Right ventricle myocardium superior (tissue), 1 donor: ENCODE measurements at regions not wholly inside any gene's neighbourhood (a gene's known extent, or its start where the extent isn't known, plus 50 kb on each side); places are given as distances from the start of the nearest gene placed in this dataset.

ENCODE experiments used
- ATAC-seq: fragments of 200-7000 bp; cut with Tn5 transposase; one replicate; pipeline ENCODE4 v1.9.1; 2020; ENCODE audit warnings: mild to moderate bottlenecking; ENCODE audit not compliant: poor library complexity
- DNase-seq: peaks from one replicate; pipeline ENCODE4 v3.0.0-alpha.2; 2020
- intact Hi-C: fragments of 100-400 bp; cut with DNase I; formaldehyde crosslinking; loops from one replicate; pipeline ENCODE4 v1.11.2; 2022
- donor health status: DM: no; HTN: yes; CAD: no; lungs with severe emphysema.

DNA sequence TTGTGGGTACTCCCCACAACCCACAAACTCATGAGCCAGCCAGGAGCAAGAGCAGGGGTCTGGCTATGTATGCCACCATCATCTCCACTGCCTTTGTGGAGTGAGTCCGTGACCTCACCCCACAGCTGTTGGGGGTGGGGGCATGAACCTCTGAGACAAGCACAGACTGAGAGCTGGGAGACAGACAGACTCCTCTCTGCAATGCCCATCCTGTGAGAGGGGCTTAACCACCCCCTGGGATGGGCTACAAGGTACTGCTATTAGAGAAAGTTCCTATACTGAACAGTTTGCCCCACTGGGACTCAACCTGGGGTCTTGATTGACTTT, 84.5 kb downstream of the PITPNM2 start:
- no peak for DNase-seq
- intact Hi-C loops, result no loop called here
- no peak for ATAC-seq

DNA sequence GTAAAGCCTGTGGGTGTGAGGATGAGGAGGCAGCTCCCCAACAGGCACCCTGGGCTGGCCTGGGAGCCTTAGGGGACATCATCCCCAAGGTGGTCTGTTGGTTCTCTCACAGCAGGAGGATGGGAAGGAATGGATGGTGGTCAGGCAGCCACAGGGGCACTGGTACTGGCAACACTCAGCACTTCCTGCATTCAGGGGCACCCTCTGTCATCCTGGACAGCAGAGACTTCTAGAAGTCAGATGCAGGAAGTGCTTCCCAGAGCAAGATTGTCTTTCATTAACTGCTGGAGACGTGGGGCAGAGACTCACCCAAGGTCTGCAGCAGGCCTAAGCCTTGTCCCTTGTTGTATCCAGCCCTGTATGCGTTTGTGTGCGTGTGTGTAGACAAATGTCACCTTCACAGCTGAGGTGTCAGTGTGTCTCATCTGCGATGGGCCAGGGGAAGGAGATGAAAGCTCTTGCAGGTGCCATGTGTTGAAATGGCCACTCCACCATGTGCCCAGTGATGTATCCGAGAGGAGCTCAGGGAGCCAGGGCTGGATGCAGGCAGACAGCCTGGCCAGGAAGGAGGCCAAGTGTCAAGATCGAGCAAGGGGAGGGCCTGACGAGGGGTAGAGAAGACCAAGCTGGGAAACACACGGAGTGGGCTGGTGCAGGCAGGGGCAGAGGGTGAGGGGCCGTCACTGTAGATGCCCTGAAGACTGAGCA, 85.1 kb downstream of the PITPNM2 start:
- ATAC-seq (no peak), DNase-seq (no peak)
- intact Hi-C loops, result no loop called here

DNA sequence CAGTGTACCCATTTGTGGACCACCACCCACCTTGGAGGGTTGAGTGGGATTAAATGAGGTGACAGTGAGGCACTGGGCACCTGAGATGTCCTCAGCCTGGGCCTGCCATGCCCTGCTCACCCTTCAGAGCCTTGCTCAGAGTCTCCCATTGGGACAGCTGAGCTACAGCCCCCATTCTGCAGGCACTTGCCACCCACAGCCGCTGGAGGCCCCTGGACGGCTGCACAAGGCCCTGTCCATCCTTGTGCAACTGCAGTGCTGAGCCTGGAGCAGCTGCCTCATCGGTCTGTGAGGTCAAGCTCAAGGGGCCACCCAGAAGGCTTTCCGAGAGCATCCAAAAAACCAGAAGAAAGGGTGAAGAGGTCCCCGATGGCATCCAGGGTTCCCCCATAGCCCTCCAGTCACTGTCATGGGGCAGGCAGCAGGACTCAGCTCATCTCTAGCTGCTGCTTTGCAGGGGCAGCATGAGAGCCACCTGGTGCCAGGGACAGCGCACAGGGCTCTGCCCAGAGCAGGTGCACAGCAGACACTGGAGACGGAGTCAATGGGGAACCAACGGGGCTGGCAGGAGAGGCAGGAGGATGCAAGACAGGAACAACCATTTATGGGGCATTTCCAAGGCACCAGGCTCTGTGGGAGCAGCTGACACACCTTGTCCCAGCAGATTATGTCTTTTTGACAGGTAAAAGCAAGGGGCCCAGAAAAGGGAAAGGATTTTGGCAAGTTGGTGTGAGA, 84.6 kb downstream of the ARL6IP4 start:
- ATAC-seq, result peak; percentile 1

DNA sequence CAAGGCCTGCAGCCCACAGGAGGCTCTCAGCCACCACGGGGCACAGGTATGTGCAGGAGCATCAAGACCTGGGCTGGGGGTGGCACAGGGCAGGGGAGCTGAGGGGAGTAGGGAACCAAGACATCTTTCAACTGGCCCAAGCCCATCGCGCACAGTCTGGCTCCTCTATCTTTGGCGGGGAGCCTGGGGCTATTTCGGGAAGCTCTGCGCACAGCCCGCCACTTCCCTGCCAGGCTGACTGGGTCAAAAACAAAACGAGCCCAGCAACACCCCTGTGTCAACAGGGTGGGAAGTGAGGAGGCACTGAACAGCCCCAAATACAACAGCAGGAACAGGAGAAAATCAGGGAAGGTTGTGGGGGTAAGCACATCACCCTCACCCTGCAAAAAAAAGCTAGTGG, 83.9 kb downstream of the ARL6IP4 start:
- DNase-seq, result peak; percentile 86
- intact Hi-C loops, result loop anchor here (5.0 kb wide), 1 partner anchor 33 kb away; no protein-coding TSS in a partner anchor
- ATAC-seq, result peak; percentile 78

More for the DNA sequence above, 84.6 kb downstream of the ARL6IP4 start:
- intact Hi-C loops, result loop anchor here (5.0 kb wide), 1 partner anchor 32 kb away; no protein-coding TSS in a partner anchor
- DNase-seq, result no peak

DNA sequence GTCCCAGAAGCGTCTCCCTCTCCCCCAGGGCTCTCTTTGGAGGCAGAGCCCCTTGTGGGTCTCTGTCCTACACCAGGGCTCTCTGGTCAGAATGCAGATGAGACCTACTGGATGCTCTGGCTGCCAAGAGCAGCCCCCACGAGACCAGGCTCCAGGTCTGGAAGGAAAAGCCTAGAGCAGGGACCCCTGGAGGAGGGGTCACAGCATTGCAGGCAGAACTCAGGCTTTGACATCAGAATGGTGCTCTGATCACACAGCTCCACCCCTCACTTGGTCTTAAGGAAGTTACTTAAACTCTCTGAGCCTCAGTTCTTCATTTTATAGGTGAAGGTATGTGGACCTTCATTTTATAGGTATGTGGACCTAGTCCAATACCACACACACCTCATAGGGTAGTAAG, 83.1 kb downstream of the ARL6IP4 start:
- DNase-seq (no peak), ATAC-seq (no peak)
- intact Hi-C loops, result loop anchor here (5.0 kb wide), 1 partner anchor 34 kb away; no protein-coding TSS in a partner anchor

DNA sequence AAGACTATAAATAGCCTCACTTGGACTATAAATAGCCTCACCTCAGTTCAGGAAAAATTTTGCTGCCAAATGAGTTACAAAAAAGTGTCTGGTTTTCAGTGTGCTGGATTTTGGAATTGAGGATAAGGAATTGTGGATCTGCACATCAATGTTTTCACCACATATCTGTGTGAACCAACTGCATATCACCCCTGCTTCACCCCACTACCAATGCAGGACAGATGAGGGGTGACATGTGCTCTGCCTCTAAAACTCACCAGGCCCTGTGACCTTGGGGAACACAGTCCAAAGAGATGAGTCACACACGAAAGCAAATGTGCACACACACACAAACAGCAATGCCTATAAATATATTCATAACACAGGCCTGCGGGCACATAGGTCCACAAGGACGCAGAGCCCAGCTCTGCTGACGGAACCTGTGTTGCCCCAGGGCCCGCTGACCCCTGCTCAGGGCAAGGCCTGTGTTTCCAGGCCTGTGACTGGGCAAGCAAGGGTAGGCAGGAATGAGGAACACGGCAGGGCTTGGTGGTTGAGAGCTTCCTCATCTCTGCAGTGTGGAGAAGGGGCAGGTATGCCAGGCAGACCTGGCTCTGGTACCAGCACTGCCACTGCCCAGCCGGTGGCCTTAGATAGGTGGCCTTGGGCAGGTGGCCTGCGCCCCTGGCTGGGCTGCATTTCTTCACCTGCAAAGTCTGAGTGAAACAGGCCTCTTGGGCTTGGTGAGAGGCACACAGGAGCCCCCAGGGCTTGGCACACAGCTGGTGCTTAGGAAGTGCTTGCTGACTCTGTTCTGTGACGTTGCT, 82.4 kb downstream of the ARL6IP4 start:
- intact Hi-C loops, result loop anchor here (5.0 kb wide), 1 partner anchor 34 kb away; no protein-coding TSS in a partner anchor
- peak; percentile 69 for ATAC-seq
- peak; percentile 60 for DNase-seq

DNA sequence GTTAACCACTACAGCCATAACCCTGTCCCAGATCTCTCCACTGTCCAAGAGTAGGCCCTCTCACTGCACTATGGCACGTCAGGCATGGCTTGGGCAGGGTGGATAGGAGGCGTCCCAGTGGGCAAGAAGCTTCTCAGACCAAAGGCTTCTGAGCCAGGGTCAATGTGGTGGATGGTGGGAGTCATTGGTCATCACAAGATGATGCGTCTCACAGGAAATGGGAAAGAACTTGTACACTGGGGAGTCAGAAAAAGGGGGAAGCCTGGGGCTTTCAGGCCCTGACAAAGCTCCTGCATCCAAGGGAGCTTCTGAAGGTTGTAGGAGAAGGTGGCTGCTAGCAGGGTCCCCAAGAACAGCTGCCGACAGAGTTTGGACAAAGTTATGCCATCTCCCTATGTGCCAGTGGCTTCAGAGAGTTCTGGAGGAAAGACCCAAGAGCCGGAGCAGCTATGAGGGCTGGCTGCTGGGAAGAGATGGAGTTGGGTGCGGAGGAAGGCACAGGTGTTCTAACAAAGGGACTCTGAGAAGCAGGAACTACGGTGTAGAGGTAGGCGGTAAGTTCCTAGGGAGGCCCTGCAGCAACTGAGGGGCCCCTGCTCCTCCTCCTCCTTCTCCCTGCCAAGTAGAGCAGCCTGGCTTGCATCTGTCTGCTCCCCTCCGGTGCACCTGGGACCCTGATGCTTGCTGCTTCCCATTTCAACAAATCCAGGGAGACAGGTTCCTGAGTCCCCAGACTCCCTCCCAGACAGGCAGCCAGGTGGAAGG, 81.1 kb downstream of the ARL6IP4 start:
- no peak for ATAC-seq
- intact Hi-C loops, result loop anchor here (5.0 kb wide), 1 partner anchor 36 kb away; no protein-coding TSS in a partner anchor
- no peak for DNase-seq

DNA sequence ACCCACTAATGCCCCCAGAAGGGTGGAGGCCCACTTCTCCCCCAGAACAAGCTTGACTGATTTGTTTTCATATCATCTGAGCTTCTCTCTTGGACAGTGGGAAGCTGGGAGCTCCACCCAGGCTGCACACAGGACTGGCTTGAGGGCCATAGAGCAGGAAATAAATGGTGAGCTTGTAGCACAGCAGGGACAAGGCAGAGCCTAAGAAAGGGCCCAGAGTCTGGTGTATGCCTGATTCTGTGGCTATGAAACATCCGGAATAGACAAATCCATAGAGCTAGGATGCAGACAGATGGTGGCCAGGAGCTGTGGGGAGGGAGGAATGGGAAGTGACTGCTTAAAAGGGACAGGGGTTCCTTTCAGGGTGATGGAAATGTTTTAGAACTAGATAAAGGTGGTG, 79.0 kb downstream of the ARL6IP4 start:
- no peak for DNase-seq
- ATAC-seq, result no peak
- intact Hi-C loops, result loop anchor here (5.0 kb wide), 1 partner anchor 88 kb away; no protein-coding TSS in a partner anchor

DNA sequence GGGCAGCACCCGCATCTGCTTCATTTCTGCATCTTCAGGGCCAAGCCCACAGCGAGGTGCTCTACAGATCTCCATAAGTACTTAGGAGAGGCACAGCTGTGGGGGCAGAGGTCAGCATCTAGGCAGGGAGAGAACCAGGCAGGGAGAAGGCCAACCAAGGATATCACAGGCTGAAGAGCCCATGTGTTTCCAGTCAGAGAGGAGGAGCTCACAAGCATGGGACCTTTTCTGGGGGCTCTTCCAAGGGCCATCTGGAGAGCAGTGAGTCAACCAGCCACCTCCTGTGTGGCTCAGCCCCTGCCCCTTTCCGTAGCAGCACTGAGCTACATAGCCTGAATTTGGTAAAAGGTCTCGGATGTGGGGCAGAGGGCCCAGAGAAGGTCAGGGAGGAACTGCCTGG, 78.5 kb downstream of the ARL6IP4 start:
- DNase-seq, result no peak
- no peak for ATAC-seq
- intact Hi-C loops, result loop anchor here (5.0 kb wide), 1 partner anchor 88 kb away; no protein-coding TSS in a partner anchor

DNA sequence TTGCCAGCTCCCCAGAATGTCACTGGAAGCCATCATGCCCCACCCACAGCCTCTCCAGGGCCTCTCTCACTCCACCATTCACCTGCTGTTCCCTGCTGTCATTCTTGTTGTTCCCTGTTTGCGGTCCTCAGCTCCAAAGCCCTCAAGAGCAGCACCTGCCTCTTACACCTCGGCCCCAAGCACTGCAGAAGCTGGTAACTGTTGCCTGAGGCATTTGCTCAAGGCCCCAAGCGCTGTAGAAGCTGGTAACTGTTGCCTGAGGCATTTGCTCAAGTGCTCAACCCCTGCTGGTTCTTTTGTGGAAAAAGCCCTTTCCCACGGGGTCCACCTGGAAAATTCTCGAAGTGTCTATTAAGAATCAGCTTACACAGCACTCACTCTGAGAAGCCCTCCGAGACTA, 78.0 kb downstream of the ARL6IP4 start:
- no peak for DNase-seq
- intact Hi-C loops, result loop anchor here (5.0 kb wide), 1 partner anchor 89 kb away; no protein-coding TSS in a partner anchor
- no peak for ATAC-seq

DNA sequence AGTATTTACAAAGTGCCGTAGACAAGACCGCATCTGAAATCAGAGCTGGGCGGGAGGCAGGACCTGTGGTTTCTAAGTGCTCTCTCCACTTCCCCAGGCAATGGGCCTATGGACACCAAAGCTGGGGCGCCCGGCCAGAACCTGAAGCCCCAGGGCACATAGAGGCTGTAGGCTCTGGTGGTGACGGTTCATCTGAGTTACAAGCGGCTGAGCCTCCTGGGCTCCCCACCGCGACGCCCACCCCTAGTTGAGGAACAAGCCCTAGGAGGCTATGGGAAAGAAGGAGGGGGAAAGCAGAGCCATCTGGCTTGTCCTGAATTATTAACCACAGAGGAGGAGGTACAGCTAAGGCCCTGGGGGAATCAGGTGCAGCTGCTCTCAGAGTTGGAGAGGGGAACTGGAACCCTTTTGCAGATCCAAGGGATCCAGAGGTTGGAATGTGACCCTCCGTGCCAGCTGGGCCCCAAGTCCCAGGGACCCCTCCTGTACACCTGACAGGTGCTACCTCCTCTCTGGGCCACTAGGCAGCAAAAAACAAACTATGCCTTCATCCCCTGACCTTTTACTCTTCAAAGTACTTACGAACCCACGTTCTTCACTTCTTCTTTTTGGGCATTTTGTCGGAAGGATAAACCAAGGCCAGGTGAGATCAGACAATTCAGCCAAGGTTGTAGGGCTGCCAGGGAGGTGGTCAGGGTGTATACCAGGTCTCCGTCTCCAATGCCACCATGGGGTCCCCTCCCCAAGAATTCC, 77.2 kb downstream of the ARL6IP4 start:
- intact Hi-C loops, result loop anchor here (5.0 kb wide), 1 partner anchor 90 kb away; no protein-coding TSS in a partner anchor
- no peak for ATAC-seq
- DNase-seq, result no peak

DNA sequence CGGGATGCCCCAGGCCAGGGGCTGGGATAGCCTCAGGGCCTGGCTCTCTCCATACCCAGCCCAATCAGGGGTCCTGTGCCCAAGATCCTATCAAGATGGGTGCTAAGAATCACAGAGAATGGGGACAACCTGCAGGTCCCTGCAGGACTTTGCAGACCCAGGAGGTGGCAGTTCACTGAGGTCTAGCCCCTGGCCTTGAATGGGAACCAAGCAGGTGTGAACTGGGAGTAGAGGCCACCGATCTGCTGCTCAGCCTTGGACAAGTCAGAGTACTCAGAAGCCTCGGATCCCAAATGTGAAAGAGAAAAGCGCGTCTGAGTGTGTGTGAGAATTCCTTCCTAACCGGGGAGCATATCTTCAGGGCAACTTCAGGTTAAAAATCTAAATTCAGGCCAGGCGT, 76.2 kb downstream of the ARL6IP4 start:
- intact Hi-C loops, result loop anchor here (5.0 kb wide), 1 partner anchor 91 kb away; no protein-coding TSS in a partner anchor
- no peak for ATAC-seq
- no peak for DNase-seq

DNA sequence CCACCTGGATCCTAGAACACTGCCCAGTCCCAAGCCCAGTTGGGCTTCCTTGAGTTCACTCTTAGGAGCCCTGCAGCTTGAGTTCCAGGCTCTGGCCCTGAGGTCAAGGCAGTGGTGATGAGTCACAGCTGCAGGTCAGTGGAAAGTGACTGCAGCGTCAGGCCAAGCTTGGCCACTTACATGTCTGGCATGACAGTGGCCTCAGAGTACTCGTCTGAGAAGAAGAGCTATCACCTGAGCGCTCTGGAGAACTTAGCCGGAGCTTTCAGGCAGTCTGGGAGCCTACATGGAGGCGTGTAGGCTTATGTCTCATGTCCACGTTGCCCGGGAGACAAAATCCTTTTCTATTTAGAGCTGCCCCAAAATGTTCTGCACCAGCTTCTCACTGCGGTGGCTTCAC, 75.6 kb downstream of the ARL6IP4 start:
- DNase-seq (no peak), ATAC-seq (no peak)
- intact Hi-C loops, result loop anchor here (5.0 kb wide), 1 partner anchor 91 kb away; no protein-coding TSS in a partner anchor

DNA sequence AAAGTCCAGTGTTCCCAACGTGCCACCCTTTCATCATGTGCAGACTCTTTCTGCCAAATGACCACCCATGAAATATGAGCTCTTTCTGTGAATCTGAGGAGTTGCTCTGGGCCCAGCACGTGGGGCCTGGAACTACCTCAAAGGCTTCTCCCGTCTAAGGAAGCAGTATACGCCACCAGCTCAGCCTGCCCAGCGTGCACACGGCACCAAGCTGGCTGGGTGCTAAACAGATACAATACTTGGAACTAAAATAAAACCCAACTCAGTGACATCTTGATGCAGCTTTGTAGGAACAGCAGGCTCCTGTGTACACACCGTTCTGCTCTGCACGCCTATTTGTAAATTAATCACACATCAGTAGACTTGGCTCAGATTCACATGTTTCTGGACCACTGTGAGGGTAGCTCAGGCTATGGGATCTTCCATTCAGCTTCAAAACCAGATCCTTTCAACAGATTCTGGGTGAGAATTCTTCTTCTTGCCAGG, 74.8 kb downstream of the ARL6IP4 start:
- intact Hi-C loops, result loop anchor here (5.0 kb wide), 1 partner anchor 92 kb away; no protein-coding TSS in a partner anchor
- ATAC-seq (peak; percentile 50), DNase-seq (no peak)

DNA sequence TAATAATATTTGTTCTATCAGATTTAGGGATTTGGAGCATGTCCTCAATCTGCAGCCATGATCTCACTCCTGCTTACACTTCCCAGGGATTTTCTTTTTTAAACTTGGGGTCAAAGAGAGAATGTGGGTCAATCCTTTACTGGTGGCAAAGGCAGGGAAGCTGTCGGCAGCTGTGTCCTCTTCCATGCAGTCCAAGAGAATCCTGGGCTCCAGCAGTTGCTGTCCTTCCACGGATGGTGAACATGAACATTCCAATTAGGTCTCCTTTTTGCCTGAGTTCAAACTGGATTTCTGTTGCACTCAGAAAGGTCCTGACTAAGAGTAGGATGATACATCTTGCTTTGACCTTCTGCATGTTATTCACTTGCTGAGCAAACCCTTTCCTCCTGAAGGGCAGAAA, 73.9 kb downstream of the ARL6IP4 start:
- ATAC-seq (no peak), DNase-seq (no peak)
- intact Hi-C loops, result no loop called here

DNA sequence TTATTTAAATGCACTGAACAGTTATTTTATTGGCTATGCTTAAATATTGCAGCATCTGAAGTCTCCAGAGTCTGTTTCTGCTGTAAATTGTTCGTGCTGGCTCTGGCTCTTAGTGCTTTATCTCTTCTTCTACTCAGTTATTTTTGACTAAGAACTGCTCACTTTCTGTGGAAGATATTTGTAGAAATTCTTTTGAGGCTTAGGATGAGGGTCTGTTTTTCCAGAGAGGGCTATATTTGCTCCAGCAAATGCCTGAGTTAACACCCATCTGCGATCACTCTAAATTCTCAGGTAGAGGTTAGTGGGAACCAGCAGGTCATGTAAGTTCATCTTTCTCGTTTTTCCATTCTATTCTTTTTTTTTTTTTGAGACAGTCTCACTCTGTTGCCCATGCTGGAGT, 71.1 kb downstream of the ARL6IP4 start:
- no peak for DNase-seq
- ATAC-seq, result no peak
- intact Hi-C loops, result no loop called here

DNA sequence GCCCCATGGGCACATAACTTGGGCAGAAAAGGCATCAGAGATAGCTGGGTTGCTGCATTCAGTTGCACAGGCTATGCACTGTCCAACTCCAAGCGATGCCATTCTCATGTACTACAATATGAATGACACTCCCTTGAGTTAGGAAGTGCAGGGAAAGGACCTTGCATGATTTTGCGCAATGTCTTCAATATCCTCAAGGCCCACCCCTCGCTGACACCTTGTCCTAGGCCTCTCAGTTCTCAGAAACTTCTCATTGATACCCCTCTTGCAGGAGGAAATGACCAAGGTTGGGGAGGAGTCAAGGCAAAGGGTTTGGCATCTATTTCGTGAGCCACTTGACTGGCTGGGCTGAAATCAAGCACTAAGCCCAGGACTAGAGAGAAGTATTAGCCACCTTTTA, 70.4 kb downstream of the ARL6IP4 start:
- intact Hi-C loops, result no loop called here
- DNase-seq (no peak), ATAC-seq (peak; percentile 46)
